HG03521 (cell line): ENCODE measurements at regions not wholly inside any gene's neighbourhood (a gene's known extent, or its start where the extent isn't known, plus 50 kb on each side); places are given as distances from the start of the nearest gene placed in this dataset.
"Not testable (repeated sequence)": the region's sequence is repeated elsewhere in the genome, so short reads cannot be mapped to it uniquely, and the experiment has no call there.

Experiments used
- ATAC-seq: cut with Tn5 transposase; IDR thresholded peaks from one replicate; pipeline ENCODE4 v1.9.1; 2021; ENCODE audit warnings: mild to moderate bottlenecking, moderate library complexity; ENCODE audit not compliant: unreplicated experiment

- ATAC-seq = no peak
Measured at GRCh38 chr2:125207431-125207830, 1182.3 kb downstream of the CNTNAP5 start.

DNA sequence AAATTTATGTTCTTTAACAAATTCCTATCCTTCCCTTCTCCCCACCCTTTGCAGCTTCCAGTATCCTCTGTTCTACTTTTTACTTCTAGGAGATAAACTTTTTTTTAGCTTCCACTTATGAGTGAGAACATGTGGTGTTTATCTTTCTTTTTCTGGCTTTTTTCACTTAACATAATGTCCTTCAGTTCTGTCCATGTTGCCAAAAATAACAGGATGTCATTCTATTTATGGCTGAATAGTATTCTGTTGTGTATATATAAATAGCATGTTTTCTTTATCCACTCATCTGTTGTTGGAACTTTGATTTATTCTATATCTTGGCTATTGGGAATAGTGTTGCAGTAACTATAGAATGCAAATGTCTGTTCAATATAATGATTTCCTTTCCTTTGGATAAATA, 1191.2 kb downstream of the CNTNAP5 start:
- ATAC-seq = no peak

GRCh38 chr2:125224188-125224587, 1199.1 kb downstream of the CNTNAP5 start:
- ATAC-seq = no peak

DNA sequence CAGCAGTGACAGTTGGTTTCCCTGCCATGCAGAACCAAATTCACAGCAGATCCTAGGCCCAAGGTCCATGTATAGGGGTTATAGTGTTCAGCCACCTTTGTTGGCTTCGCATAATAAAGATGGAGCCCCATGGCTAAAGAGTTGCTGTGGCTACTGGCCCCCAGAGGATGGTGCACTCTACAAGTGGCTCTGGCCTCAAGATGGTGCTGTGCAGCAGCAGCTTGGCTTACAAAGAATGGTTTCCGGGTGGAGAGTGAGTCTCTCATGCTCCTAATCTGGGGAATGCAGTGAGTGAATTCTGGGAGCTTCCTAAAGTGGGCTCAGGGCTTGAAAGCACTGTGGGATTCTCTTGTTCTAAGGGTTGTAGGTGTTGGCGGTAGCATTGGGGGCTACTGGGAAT, 1199.7 kb downstream of the CNTNAP5 start:
- ATAC-seq = no peak

- ATAC-seq = no peak
Measured at GRCh38 chr2:125227843-125228392, 1202.8 kb downstream of the CNTNAP5 start.

GRCh38 chr2:125240870-125241269, 1215.8 kb downstream of the CNTNAP5 start:
- no peak for ATAC-seq

DNA sequence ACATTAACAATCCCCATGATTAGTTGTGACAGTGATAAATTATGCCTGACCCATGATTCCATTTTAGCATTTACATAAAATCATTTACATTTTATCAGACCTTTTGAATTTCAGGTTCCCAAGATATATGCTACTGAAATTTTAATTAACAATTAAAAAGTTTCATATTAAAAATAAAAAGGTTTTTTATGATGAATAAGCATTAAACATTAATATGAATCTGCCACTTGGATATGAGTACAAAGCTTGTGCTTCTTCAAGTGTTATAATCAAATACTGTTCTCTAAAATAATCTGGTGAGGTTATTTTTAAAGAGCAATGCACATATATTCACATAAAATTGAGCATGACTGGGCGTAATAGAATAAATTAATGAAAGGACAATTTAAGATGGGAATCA, 1218.0 kb downstream of the CNTNAP5 start:
- ATAC-seq = no peak

- ATAC-seq = no peak
Measured at GRCh38 chr2:125254010-125254409, 1228.9 kb downstream of the CNTNAP5 start.

DNA sequence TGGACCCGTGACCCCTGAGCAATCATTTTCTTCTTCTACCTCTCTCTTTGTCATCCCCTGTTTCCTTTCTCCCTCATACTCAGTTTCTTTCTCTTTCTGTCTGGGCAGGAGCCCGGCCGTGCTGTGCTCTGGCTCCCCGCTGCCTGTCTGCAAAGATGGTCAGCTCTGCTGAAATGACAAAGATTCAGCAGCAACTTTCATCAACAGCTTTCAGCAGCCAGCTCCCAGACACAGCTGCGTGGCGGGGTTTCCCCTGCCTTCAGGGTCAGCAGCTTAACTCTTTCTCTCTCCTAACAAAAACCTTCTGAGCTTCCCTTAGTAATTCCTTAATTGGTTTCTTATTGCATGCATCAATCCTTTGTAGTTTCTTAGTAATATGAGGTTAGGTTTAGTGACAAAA, 1234.4 kb downstream of the CNTNAP5 start:
- no peak for ATAC-seq

GRCh38 chr2:125260366-125260930, 1235.4 kb downstream of the CNTNAP5 start:
- ATAC-seq = not testable (repeated sequence)

DNA sequence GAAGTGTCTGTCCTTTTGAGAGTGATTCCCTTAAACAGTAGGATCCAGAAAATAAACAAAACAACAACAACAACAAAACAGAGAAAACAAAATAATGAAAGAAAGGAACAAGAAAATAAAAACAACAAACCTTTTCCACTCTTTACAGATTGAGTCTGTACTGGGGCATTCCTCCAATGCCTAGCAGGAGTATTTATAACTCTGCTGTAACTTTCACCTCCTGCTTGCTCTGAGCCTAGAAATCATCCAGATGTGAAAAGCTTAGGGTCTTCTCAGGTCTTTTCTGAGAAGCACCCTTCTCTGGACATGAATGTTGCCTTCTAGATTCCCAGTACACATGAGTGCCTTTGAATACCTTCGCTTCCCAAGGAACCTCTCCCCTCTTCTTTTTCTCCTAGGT, 1239.4 kb downstream of the CNTNAP5 start:
- no peak for ATAC-seq

DNA sequence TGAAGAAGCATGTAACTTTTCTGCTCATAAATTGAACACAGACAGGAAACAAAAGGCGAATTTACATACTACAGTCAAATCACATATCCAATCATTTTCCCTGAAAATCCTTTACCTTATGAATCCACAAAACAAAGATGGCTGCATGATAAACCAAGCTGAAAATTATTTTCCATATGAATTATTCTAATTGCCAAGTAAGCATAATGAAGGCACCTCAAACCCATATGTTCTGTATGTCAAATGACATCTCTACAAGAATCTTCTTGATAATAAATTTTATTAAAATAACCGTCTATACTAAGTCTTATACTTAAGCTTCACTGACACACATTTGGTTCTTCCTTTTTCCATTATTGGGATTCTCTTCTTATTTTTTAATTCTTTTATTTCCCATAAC, 1242.6 kb downstream of the CNTNAP5 start:
- no peak for ATAC-seq

DNA sequence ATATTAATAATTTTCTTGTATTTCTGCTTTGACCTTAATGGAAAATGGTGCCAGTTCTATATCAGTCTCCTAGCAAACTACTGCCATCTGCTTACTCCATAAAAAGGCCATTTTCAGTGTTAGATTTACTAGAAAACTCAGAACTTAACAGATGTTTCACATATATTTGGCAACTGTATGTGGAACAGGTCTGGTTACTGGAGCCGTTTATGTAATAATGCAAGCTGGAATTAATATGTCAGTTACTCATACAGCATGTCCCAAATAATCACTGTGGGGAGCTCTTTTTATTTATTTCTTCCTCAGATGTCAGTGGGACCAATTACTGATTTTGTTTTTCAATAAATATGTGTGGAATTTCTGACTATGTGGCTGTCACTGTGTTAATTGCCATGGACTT, 1247.6 kb downstream of the CNTNAP5 start:
- ATAC-seq = no peak

DNA sequence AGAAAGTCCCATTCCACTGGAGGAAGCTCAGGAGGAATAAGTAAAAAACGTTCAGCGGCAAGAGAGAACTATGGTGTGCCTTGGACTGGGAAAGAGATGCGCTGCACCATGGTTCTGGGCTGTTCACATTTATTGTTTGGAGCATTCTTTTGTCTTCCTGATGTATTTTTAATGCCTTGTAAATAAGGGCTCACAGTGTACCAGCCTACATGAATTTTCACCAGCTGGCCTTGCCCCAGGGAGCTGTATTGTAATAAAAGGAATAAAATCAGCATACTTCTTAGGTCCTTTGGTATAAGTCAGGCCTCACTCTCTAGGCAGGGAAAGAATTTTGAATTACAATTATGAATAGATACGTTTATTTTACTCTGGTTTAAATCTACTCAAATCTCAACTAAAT, 1249.6 kb downstream of the CNTNAP5 start:
- no peak for ATAC-seq

DNA sequence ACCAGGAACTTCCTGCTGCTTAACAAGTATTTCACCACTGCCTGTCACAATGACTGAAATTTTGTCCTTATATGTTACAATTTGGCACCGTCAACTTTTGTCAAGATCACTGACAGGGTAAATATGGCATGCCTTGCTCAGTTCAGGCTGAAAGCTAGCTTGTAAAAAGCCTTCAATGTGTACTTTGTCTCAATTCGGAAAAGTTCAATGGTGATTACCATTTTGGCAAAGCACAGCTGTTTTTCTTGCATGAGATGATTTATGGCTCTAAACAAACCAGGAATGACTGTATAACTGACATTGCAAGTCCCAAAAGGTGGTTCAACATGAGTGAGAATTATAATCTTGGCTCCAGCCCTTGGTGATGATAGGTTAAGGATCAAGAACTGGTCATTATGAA, 1255.2 kb downstream of the CNTNAP5 start:
- ATAC-seq = no peak

DNA sequence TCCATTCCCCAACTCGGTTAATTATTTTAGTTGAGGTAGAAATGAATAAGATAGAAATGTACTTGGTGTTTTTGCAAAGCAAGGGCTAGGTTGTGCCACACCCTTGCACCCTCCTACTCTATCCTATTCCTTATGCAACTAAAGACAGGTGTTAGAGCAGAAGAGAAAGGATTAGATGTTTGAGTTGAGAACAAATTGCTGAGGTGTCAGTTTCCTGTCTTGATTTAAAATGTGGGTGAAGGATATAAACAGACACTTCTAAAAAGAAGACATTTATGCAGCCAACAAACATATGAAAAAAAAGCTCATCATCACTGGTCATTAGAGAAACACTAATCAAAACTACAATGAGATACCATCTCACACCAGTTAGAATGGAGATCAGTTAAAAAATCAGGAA, 1256.2 kb downstream of the CNTNAP5 start:
- no peak for ATAC-seq

GRCh38 chr2:125296742-125297141, 1271.7 kb downstream of the CNTNAP5 start:
- no peak for ATAC-seq

GRCh38 chr2:125310657-125311364, 1285.7 kb downstream of the CNTNAP5 start:
- no peak for ATAC-seq

DNA sequence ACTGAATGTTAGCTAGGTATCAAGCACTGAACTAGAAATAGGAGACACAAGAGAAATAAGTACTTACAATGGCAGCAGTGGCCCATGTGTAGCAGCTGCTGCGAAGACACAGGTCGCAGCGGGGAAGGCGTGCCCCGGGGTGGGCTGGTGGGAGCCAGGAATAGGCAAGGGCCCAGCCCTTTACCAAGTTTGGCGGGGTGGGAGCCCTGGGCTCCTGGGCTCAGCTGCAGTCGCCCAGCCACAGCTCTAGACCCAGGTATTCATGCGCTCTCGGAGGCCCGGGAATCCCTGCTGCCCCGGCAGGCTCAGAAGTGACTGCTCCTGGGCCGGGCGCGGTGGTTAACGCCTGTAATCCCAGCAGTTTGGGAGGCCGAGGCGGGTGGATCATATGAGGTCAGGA, 1287.3 kb downstream of the CNTNAP5 start:
- no peak for ATAC-seq

GRCh38 chr2:125313806-125314205, 1288.7 kb downstream of the CNTNAP5 start:
- ATAC-seq = no peak

GRCh38 chr2:125318740-125319139, 1293.7 kb downstream of the CNTNAP5 start:
- no peak for ATAC-seq

GRCh38 chr2:125324273-125324672, 1299.2 kb downstream of the CNTNAP5 start:
- no peak for ATAC-seq

DNA sequence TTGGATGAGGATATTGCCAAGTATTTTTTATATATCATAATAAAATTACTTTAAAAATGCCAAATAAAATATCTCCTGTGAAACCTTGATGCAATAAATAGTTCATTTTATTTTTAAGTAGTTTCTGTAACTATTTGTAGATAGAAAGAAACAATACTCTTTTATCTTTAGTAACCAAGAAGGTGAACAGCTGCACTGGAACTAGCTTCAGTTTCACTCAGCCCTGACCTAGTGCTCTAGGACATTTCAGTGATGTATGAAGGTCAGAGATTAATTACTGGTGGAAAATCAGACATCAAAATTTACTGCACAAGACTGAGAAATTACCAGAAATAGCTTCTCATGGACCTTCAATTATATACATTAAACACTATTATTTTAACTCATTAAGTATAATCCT, 1305.0 kb downstream of the CNTNAP5 start:
- ATAC-seq = no peak
